Posterior vena cava (tissue), 2 donors: ENCODE measurements at regions not wholly inside any gene's neighbourhood (a gene's known extent, or its start where the extent isn't known, plus 50 kb on each side); places are given as distances from the start of the nearest gene placed in this dataset.
"Not testable (repeated sequence)": the region's sequence is repeated elsewhere in the genome, so short reads cannot be mapped to it uniquely, and the experiment has no call there.

Source experiments
- DNase-seq: peaks from one replicate; pipeline ENCODE4 v3.0.0-alpha.2; 2020; ENCODE audit warnings: low spot score
- intact Hi-C, 2 donors: fragments of 100-400 bp; cut with DNase I; formaldehyde crosslinking; loops; one replicate each; pipeline versions ENCODE4 v1.14.1 to v1.14.2; 2022 to 2023
- donor health status: DM: yes; HTN: yes; CAD: no.
- donor health status: DM: yes; HTN: yes; CAD: no.

DNA sequence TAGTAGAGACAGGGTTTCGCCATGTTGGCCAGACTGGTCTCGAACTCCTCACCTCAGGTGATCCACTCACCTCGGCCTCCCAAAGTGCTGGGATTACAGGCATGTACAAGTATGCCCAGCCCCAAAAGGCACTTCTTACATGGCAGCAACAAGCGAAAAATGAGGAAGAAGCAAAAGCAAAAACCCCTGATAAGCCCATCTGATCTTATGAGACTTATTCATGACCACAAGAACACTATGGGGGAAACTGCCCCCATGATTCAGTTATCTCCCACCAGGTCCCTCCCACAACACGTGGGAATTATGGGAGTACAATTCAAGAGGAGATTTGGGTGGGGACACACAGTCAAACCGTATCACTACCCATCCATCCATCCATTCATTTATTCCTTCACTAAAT is 163.0 kb upstream of the PDE7B start:
- DNase-seq, intact Hi-C loops: not testable (repeated sequence)

DNA sequence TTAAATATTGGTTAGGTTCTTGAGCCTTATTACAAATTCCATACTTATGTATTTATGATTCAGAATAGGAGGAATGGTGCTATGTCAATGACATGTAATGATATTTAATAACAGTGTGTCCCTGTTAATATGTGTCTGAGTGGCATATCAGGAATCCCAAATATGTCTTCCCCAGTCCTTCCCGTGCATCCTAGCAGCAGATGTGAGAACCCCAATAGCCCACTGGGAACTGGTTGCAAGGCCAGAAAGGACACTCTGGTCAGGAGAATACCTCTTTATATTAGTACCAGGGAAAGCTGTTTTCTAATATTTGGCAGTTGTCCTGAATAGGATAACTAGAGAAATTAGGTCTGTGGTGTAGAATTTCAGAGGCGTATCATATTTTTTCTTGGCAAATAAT is 159.1 kb upstream of the PDE7B start:
- DNase-seq, result no peak
- intact Hi-C loops, result no loop called here

GRCh38 chr6:135693811-135694370 is 157.6 kb upstream of the PDE7B start:
- intact Hi-C loops, result loop anchor here in 1 of 2 donors (2.0 kb wide), 1 partner anchor 29 kb away; no protein-coding TSS in a partner anchor
- no peak for DNase-seq

- intact Hi-C loops, result no loop called here
- no peak for DNase-seq
These were observed 151.8 kb upstream of the PDE7B start for GRCh38 chr6:135699705-135700104.

- intact Hi-C loops, result no loop called here
- DNase-seq, result no peak
These were observed 150.1 kb upstream of the PDE7B start for GRCh38 chr6:135701426-135701825.

GRCh38 chr6:135703007-135703406 is 148.5 kb upstream of the PDE7B start:
- intact Hi-C loops, result no loop called here

GRCh38 chr6:135703621-135704020 is 147.9 kb upstream of the PDE7B start:
- DNase-seq, result no peak
- intact Hi-C loops, result no loop called here

More at GRCh38 chr6:135703007-135703406, 148.5 kb upstream of the PDE7B start:
- DNase-seq, result no peak

- intact Hi-C loops, result no loop called here
These were observed 144.1 kb upstream of the PDE7B start for GRCh38 chr6:135707426-135707825.

GRCh38 chr6:135710042-135710441 is 141.5 kb upstream of the PDE7B start:
- DNase-seq, result no peak
- intact Hi-C loops, result no loop called here

More at GRCh38 chr6:135707426-135707825, 144.1 kb upstream of the PDE7B start:
- no peak for DNase-seq

- DNase-seq, result no peak
- intact Hi-C loops, result no loop called here
These were observed 129.3 kb upstream of the PDE7B start for GRCh38 chr6:135722190-135722589.

DNA sequence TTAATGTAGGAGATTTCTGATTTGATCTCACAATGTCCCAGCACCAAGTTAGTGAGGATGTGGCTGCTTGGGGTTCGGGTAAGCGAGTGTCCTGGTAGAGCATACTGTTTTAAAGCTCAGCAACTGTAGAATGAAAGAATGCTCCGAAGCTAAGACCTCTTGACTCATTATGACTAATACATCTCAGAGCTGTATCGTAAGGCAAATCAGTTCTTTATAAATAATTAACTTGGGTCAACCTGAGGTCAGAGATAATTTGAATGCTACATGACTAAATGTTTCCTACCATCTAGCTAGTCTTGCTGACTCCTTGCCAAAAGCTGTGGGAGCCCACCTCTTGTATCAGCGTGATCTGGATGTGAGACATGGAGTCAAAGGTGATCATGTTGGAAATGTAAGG is 128.8 kb upstream of the PDE7B start:
- no peak for DNase-seq
- intact Hi-C loops, result no loop called here

DNA sequence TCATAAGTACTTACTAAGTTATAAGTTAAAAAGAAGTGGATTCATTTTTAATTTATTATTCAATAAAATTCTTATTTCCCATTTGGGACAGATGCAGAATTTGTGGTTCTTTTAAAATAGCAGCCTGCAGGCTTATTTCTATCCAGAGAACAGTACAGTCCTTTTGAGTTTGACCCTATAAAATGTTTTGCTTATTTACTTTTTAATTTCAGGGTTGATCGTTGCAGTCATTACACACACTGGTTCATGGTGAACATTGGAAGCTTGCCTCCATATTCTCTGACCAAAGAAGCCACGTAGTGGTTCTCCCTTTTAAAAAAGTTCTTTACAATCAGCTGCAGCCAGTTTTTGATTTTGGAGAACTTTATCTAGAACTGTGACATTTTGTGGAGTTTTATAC is 122.9 kb upstream of the PDE7B start:
- intact Hi-C loops, result no loop called here
- no peak for DNase-seq

- intact Hi-C loops, result no loop called here
- no peak for DNase-seq
These were observed 120.4 kb upstream of the PDE7B start for GRCh38 chr6:135731116-135731515.

- DNase-seq, intact Hi-C loops: not testable (repeated sequence)
These were observed 115.2 kb upstream of the PDE7B start for GRCh38 chr6:135736351-135736750.

DNA sequence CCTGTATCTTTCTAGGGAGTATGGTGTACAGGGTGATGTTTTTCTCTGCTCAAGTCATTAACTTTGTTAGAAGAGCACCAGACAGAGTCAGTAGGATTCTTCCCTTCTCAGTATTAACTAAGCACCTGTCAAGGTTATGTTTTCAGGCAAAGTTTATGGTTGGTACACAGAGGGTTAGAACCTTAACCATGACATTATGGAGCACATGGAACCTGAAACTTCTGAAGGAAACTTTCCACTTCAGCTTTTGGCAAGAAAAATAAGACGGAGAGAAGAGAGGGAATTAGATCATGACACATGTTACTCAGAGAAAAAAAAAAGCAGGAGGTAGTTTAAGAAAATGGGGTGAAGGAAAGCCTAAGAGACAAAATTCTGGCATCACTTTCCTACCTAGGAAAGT is 112.9 kb upstream of the PDE7B start:
- no peak for DNase-seq
- intact Hi-C loops, result no loop called here

GRCh38 chr6:135739288-135739687 is 112.2 kb upstream of the PDE7B start:
- intact Hi-C loops, result no loop called here
- no peak for DNase-seq

DNA sequence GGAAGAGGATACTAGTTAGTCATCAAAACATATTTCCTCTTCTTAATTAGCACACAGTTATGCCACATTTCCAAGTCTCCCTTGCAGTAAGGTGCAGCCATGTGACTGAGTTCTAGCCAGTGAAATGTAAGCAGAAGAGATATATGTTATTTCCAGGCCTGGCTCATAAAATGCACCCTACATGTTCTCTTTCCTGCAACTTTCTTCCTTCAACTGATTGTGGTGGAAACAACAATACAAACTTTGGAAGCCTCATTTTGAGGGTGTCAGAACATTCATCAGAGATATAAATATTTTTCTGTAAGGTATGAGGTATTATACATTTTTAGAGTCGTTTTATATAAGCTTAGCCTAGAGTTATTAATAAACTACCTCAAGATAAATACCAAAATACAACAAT is 110.9 kb upstream of the PDE7B start:
- intact Hi-C loops, result no loop called here

DNA sequence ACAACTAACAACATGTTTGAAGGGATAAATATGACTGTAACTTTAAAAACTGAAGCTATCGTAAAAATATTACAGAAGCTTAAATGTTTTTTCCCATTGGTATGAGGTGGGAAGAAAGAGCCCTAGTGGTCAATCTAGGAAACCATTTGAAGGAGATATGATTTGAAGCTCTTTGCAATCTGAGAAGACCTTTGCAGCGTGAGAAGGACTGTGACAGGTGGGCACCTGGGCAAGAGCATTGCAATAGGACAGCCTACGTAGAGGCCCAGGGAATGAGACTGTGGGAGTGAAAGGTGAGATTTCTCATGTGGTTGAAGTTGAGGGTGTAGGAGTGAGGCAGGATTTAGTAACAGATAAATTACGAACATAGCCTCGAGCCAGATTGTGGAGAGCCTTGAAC is 108.0 kb upstream of the PDE7B start:
- DNase-seq, result no peak
- intact Hi-C loops, result no loop called here

More for the DNA sequence above, 110.9 kb upstream of the PDE7B start:
- no peak for DNase-seq

GRCh38 chr6:135748189-135748588 is 103.3 kb upstream of the PDE7B start:
- no peak for DNase-seq
- intact Hi-C loops, result no loop called here

DNA sequence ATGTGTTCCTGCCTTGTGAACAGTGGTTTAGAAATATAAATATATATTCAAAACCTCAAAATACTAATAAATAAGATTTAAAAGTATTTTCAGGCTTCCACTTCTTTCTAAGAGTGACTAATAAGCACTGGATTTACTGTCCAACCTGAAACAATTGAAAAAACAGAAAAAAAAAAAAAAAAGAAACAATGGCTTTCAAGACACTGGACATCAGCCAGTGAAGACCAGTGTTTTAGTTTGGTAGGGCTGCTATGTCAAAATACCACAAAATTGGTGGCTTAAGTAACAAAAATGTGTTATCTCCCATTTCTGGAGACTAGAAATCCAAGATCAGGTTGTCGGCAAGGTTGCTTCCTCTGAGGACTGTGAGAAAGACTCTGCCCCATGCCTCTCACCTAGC is 101.4 kb upstream of the PDE7B start:
- no peak for DNase-seq
- intact Hi-C loops, result no loop called here

DNA sequence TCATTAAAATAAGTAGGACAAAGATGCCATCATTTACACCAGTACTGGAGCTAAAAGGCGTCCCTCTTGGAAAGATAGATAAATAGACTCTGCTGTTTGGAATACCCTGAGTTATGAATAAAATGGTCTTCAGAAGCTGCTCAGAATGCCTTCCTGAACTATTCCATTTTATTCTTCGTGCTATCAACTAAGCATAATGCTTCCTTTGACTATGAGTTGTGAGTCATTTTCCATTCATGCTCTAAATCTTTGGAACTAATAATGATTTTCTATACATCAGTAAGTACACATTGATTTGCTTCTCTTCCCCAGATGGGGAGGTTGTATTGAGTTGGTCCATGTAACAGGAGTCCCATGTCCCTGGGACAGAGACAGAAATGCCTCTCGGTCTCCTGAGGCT is 98.3 kb upstream of the PDE7B start:
- DNase-seq, result no peak
- intact Hi-C loops, result no loop called here

- intact Hi-C loops, result no loop called here
- DNase-seq, result no peak
These were observed 91.7 kb upstream of the PDE7B start for GRCh38 chr6:135759831-135760230.
